Brain microvascular endothelial cell (primary cell): ENCODE measurements at regions not wholly inside any gene's neighbourhood (a gene's known extent, or its start where the extent isn't known, plus 50 kb on each side); places are given as distances from the start of the nearest gene placed in this dataset.
A peak's percentile ranks its signal among the peaks of the same experiment; 100 is the strongest.

Source experiments
- DNase-seq: peaks from one replicate; pipeline ENCODE4 v3.0.0-alpha.2; 2020
- H3K27ac ChIP-seq: fragments of 250-450 bp; sonication (Bioruptor Pico); 2 replicates; pipeline ENCODE4 v1.5.1; 2020; ENCODE audit warnings: mild to moderate bottlenecking, moderate library complexity
- H3K27me3 ChIP-seq: fragments of 250-450 bp; sonication (Bioruptor Pico); replicated peaks from 2 replicates; pipeline ENCODE4 v1.5.1; 2020; ENCODE audit warnings: mild to moderate bottlenecking
- H3K36me3 ChIP-seq: fragments of 250-450 bp; sonication (Bioruptor Pico); replicated peaks from 2 replicates; pipeline ENCODE4 v1.5.1; 2020; ENCODE audit warnings: mild to moderate bottlenecking
- H3K4me3 ChIP-seq: 2 replicates; pipeline ENCODE4 v1.5.1; 2011; ENCODE audit warnings: low read depth, mild to moderate bottlenecking, control low read depth, low read length, moderate library complexity
- CTCF ChIP-seq: IDR thresholded peaks from 2 replicates; pipeline ENCODE4 v1.5.1; 2011; ENCODE audit warnings: low read depth, mild to moderate bottlenecking, moderate library complexity, low read length, control low read depth, inconsistent platforms; ENCODE audit errors: missing control alignments
- in situ Hi-C: cut with HindIII; loops from 2 replicates; pipeline ENCODE4 v1.10.0; 2017; ENCODE audit warnings: low sequenced_read_pairs, low pct_ligation_motif_present

DNA sequence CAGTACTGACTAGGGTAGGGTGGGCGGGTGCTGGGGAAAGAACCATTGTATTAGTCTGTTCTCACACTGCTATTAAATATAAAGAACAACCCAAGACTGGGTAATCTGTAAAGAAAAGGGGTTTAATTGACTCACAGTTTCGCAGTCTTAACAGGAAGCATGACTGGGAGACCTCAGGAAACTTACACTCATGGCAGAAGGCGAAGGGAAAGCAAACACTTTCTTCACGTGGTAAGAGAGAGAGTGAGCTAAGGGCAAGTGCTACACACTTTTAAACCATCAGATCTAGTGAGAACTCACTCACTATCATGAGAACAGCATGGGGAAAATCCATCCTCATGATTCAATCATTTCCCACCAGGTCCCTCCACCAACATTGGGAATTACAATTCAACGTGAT is 98.0 kb downstream of the OXSM start:
- no peak overlapping the region for H3K4me3 ChIP-seq
- H3K27me3 ChIP-seq = no peaks in the 10 kb centered on the region
- no peak for DNase-seq
- no peak for TF ChIP-seq CTCF
- in situ Hi-C loops = no loop called here
- H3K36me3 ChIP-seq = no peaks in the 10 kb centered on the region
- H3K27ac ChIP-seq = no peak overlapping the region

DNA sequence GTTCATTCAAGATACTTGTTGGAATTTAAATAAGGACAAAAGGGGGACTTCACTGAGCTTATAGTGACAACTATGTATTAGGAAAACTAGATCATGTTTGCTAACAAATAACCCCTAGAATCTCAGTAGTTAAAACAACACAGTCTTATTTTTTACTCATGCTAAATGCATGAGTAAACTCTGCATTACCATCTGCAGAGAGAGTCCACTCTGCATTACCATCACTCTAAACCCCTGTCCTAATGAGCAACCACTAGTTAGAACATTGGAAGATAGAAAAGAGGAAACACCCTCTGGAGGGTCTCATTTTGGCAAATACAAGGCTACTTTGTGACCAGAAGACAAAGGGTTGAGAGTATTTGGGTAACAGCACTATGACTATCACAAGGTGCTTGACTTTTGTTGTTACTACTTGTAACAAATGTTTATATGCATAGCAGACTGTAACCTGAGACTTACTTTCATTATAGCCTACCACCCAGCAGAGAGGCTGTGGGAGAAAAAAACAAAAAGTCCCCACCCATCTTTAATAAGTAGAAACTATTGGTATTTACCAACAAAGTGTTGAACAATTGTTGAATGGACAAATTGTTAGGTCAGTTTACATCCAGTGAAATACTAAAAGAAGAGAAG is 99.1 kb downstream of the OXSM start:
- in situ Hi-C loops = no loop called here
- no peak for DNase-seq
- no peaks in the 10 kb centered on the region for H3K36me3 ChIP-seq
- TF ChIP-seq CTCF = no peak
- no peak overlapping the region for H3K27ac ChIP-seq
- no peaks in the 10 kb centered on the region for H3K27me3 ChIP-seq
- H3K4me3 ChIP-seq = no peak overlapping the region

DNA sequence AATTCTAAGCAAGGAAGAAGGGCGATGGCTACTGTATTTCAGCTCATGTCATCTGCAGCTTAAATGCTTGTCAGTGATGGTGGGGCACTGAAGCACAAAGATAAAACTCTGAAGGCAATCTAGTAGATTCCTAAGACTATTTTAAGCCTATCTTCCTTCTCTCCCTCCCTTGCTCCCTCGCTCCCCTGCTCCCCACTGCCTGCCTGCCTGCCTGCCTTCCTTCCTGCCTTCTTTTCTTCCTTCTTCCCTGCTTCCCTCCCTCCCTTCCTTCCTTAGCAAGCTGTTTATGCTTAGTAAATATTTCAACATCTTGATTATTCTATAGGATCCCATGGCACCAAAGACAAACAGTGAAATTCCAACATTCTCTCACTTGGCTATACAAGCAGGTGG is 99.6 kb downstream of the OXSM start:
- no peaks in the 10 kb centered on the region for H3K27me3 ChIP-seq
- H3K36me3 ChIP-seq = no peaks in the 10 kb centered on the region
- H3K4me3 ChIP-seq = no peak overlapping the region
- DNase-seq = no peak
- in situ Hi-C loops = no loop called here
- H3K27ac ChIP-seq = no peak overlapping the region
- TF ChIP-seq CTCF = no peak

DNA sequence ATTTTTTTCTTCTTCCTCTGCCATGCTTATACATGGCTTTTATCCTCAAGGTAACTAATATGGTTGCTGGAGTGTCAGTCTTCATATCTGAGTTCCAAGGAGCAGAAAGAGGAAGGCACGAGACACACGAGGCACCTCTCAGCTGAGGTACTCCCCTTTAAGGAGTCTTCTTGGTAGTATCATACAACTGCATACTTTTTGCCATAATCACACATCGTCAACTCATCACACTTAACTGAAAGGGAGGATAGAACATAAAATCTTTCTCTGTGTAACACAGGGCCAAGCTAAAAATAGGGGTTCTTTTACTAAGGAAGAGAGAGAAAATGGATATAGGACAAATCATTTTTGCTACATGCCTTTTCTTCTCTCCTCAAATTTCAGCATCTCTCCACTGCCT is 104.2 kb downstream of the OXSM start:
- no peak for DNase-seq
- no peak overlapping the region for H3K27ac ChIP-seq
- H3K36me3 ChIP-seq = no peaks in the 10 kb centered on the region
- no peak overlapping the region for H3K4me3 ChIP-seq
- no peaks in the 10 kb centered on the region for H3K27me3 ChIP-seq
- TF ChIP-seq CTCF = no peak
- in situ Hi-C loops = no loop called here

- in situ Hi-C loops = no loop called here
- no peak for TF ChIP-seq CTCF
- no peak overlapping the region for H3K27ac ChIP-seq
- H3K4me3 ChIP-seq = no peak overlapping the region
- DNase-seq = no peak
- H3K36me3 ChIP-seq = no peaks in the 10 kb centered on the region
- H3K27me3 ChIP-seq = no peaks in the 10 kb centered on the region
Observed at GRCh38 chr3:25895031-25895430, 105.1 kb downstream of the OXSM start.

DNA sequence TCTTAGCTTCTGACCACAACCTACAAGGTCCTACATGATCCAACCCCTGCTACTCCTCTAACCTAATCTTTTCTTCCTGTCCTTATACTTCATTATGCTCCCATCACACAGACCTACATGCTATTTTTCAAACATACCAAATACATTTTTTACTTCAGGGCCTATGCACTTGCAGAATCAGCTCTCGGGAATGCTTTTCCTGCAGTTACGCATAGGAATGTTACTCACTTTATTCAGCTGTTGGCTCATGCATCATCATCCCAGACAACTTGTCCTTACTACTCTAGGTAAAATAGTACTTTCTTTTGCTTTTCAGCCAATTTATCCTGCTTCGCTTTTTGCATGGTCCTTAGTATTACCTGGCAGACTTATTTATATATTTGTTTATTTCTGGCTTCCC is 105.6 kb downstream of the OXSM start:
- Histone ChIP-seq H3K27me3 (no peaks in the 10 kb centered on the region), H3K27ac (no peak overlapping the region), H3K36me3 (no peaks in the 10 kb centered on the region), H3K4me3 (no peak overlapping the region)
- TF ChIP-seq CTCF = no peak
- DNase-seq = peak; percentile 15
- in situ Hi-C loops = no loop called here
